PC-9 (cell line): ENCODE measurements at regions not wholly inside any gene's neighbourhood (a gene's known extent, or its start where the extent isn't known, plus 50 kb on each side); places are given as distances from the start of the nearest gene placed in this dataset.

ENCODE experiments used
- CTCF ChIP-seq: fragments of 200-600 bp; sonication (generic); conservative IDR thresholded peaks from 2 replicates; pipeline ENCODE4 v1.6.1; 2017; ENCODE audit warnings: mixed run types, antibody characterized with exemption, mild to moderate bottlenecking, moderate library complexity
- EZH2 ChIP-seq: fragments of 200-600 bp; sonication (generic); IDR thresholded peaks from 2 replicates; pipeline ENCODE4 v1.8.0; 2017; ENCODE audit warnings: antibody characterized with exemption, low read depth

GRCh38 chr5:93845376-93845775 is 104.0 kb upstream of the POU5F2 start:
- TF ChIP-seq CTCF (no peak), EZH2 (no peak)
